ENCODE measurements at regions not wholly inside any gene's neighbourhood (a gene's known extent, or its start where the extent isn't known, plus 50 kb on each side); places are given as distances from the start of the nearest gene placed in this dataset.

DNA sequence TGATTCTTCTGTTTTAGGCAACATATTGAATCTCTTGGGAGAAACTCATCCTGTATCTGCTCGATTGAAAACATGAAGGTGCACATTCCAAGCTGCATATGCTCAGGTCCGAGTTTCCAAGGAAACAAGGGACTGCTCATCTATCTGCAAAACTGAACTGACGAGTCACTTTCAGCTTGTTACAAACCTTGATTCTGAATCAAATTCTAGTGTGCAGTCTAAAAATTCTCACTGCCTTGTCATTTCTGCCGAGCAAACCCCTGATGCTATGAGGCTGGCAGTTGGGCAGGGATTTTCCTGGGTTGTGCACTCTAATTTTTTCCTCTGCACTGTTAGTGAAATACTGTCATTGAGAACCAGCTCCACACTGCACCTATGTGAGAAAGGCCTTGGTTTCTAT lies 101.3 kb upstream of the ETAA1 start:
- no peak for TF ChIP-seq TCF7L2 (IDR thresholded peaks at IDR 0.05; ENCODE audit: borderline replicate concordance, low read depth, low read length)
- TF ChIP-seq, protein P1, sequence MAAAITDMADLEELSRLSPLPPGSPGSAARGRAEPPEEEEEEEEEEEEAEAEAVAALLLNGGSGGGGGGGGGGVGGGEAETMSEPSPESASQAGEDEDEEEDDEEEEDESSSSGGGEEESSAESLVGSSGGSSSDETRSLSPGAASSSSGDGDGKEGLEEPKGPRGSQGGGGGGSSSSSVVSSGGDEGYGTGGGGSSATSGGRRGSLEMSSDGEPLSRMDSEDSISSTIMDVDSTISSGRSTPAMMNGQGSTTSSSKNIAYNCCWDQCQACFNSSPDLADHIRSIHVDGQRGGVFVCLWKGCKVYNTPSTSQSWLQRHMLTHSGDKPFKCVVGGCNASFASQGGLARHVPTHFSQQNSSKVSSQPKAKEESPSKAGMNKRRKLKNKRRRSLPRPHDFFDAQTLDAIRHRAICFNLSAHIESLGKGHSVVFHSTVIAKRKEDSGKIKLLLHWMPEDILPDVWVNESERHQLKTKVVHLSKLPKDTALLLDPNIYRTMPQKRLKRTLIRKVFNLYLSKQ (tag by site-specific recombination; IDR thresholded peaks at IDR 0.05; ENCODE audit: borderline replicate concordance) = no peak
